ENCODE measurements at regions not wholly inside any gene's neighbourhood (a gene's known extent, or its start where the extent isn't known, plus 50 kb on each side); places are given as distances from the start of the nearest gene placed in this dataset.

GRCh38 chr1:78277253-78277652 is 213.5 kb upstream of the PTGFR start (continued):
- TF ChIP-seq SP2 (IDR thresholded peaks at IDR 0.05; ENCODE audit: extremely low read depth, low read depth, low read length, poor library complexity, severe bottlenecking), result no peak

GRCh38 chr1:78279051-78279450 is 211.7 kb upstream of the PTGFR start:
- intact Hi-C loops (cut with micrococcal nuclease), result no loop called here
- no peak for ATAC-seq
- no peak overlapping the region for H3K27ac ChIP-seq (ENCODE audit: extremely low read depth, low read depth, low read length)

More at GRCh38 chr1:78279051-78279450, 211.7 kb upstream of the PTGFR start:
- in situ Hi-C loops (cut with MboI), result no loop called here
- no peak for FAIRE-seq
- WGBS (ENCODE audit: insufficient coverage, low coverage, missing lambda C conversion rate), result 3% methylated on average over 2 of the region's 2 CpGs
- Histone ChIP-seq H3K9me3 (replicated peaks; ENCODE audit: control insufficient read depth, insufficient read depth, low read depth, low read length) (no peaks in the 10 kb centered on the region), H4K20me1 (replicated peaks; ENCODE audit: control insufficient read depth, insufficient read depth, low read length) (no peaks in the 10 kb centered on the region), H3K9me1 (ENCODE audit: control insufficient read depth, insufficient read depth, low read length) (no peaks in the 10 kb centered on the region), H2AFZ (ENCODE audit: low read depth, low read length) (no peak overlapping the region), H3K9ac (ENCODE audit: insufficient read depth in 1 of 2, low read depth in 2 of 2, low read length in 2 of 2) (no peak overlapping the region), H3K4me3 (no peak overlapping the region), H3K27me3 (ENCODE audit: control insufficient read depth in 2 of 2, insufficient read depth in 2 of 2, low read length in 2 of 2) (no peaks in the 10 kb centered on the region), H3K36me3 (ENCODE audit: control insufficient read depth, insufficient read depth, low read length) (no peaks in the 10 kb centered on the region), H3K4me2 (ENCODE audit: insufficient read depth, low read length) (no peak overlapping the region), H3K4me1 (replicated peaks in 1 of 2; ENCODE audit: control insufficient read depth in 2 of 2, insufficient read depth in 2 of 2, low read length in 2 of 2) (no peaks in the 10 kb centered on the region), H3K79me2 (ENCODE audit: control insufficient read depth, insufficient read depth, low read length) (no peaks in the 10 kb centered on the region)
- BruUV-seq (replicated peaks), result no TSS peak
- no peak for TF ChIP-seq NR2F6 (CRISPR knock-in tag; IDR thresholded peaks at IDR 0.05)
- TF ChIP-seq FOXK1 (CRISPR knock-in tag; IDR thresholded peaks at IDR 0.05; ENCODE audit: borderline replicate concordance), result no peak
- TF ChIP-seq, protein P1, sequence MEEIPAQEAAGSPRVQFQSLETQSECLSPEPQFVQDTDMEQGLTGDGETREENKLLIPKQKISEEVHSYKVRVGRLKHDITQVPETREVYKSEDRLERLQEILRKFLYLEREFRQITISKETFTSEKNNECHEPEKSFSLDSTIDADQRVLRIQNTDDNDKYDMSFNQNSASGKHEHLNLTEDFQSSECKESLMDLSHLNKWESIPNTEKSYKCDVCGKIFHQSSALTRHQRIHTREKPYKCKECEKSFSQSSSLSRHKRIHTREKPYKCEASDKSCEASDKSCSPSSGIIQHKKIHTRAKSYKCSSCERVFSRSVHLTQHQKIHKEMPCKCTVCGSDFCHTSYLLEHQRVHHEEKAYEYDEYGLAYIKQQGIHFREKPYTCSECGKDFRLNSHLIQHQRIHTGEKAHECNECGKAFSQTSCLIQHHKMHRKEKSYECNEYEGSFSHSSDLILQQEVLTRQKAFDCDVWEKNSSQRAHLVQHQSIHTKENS (CRISPR knock-in tag; IDR thresholded peaks at IDR 0.05), result no peak
- TF ChIP-seq ZNF408 (CRISPR knock-in tag; IDR thresholded peaks at IDR 0.05; ENCODE audit: low read depth), result no peak
- no peak for TF ChIP-seq ZC3H11A (IDR thresholded peaks at IDR 0.05; ENCODE audit: low read depth, low read length)
- no peak for TF ChIP-seq TCF7 (IDR thresholded peaks at IDR 0.05; ENCODE audit: borderline replicate concordance)
- no peak for TF ChIP-seq SAP30 (IDR thresholded peaks at IDR 0.05; ENCODE audit: borderline replicate concordance, insufficient read depth, low read depth, low read length, poor library complexity, severe bottlenecking)
- no peak for TF ChIP-seq BCL6 (CRISPR knock-in tag; IDR thresholded peaks at IDR 0.05)
- POLR2A ChIA-PET, result no interaction called here
- CTCF ChIA-PET (ENCODE audit: low intra/inter-chr PET ratio), result no interaction called here
- no peak for DNase-seq (ENCODE audit: extremely low read depth in 1 of 4, low spot score in 3 of 4)

Data from K562 (cell line).